ENCODE measurements at regions not wholly inside any gene's neighbourhood (a gene's known extent, or its start where the extent isn't known, plus 50 kb on each side); places are given as distances from the start of the nearest gene placed in this dataset.

GRCh38 chr9:108012886-108013665, 523.5 kb upstream of the KLF4 start (continued):
- TF ChIP-seq FOXA1 (IDR thresholded peaks at IDR 0.05) (no peak), HNF4A (conservative IDR thresholded peaks at IDR 0.05) (no peak), MAX (IDR thresholded peaks at IDR 0.05) (no peak)

- no peaks in the 10 kb centered on the region for H3K9me3 ChIP-seq (ENCODE audit: control insufficient read depth in 4 of 4, low read length in 3 of 4)
- no peak overlapping the region for H3K9ac ChIP-seq (ENCODE audit: low read depth in 1 of 2, low read length in 2 of 2)
- H3K4me3 ChIP-seq (ENCODE audit: low read depth in 1 of 3, low read length in 3 of 3) = no peak overlapping the region
- TF ChIP-seq FOXA2 (IDR thresholded peaks at IDR 0.05) (no peak), GABPA (IDR thresholded peaks at IDR 0.05 in 1 of 2, conservative IDR thresholded peaks at IDR 0.05 in 1 of 2) (no peak), ATF3 (IDR thresholded peaks at IDR 0.05) (no peak), HNF4G (IDR thresholded peaks at IDR 0.05) (no peak), RXRA (IDR thresholded peaks at IDR 0.05) (no peak), CTCF (IDR thresholded peaks at IDR 0.05; ENCODE audit: low read depth, low read length, missing input control) (no peak), MAX (IDR thresholded peaks at IDR 0.05) (no peak), REST (IDR thresholded peaks at IDR 0.05) (no peak)
- no peaks in the 10 kb centered on the region for H3K36me3 ChIP-seq (ENCODE audit: control insufficient read depth in 4 of 4, insufficient read depth in 3 of 4, low read depth in 1 of 4, low read length in 3 of 4)
- WGBS = 87% methylated on average over 4 of the region's 4 CpGs
- no peak overlapping the region for H3K27ac ChIP-seq (ENCODE audit: low read depth in 1 of 2, low read length in 2 of 2)
- no peak for DNase-seq (ENCODE audit: low spot score)
- H3K27me3 ChIP-seq (ENCODE audit: control insufficient read depth in 4 of 4, insufficient read depth in 4 of 4, low read length in 3 of 4) = no peaks in the 10 kb centered on the region
- H3K4me1 ChIP-seq (ENCODE audit: control insufficient read depth in 4 of 4, insufficient read depth in 4 of 4, low read length in 3 of 4) = no peaks in the 10 kb centered on the region
These were observed 522.8 kb upstream of the KLF4 start for GRCh38 chr9:108012405-108012804.

GRCh38 chr9:108003526-108003925, 514.0 kb upstream of the KLF4 start:
- Histone ChIP-seq H3K27me3 (ENCODE audit: control insufficient read depth in 4 of 4, insufficient read depth in 4 of 4, low read length in 3 of 4) (no peaks in the 10 kb centered on the region), H3K4me3 (ENCODE audit: low read depth in 1 of 3, low read length in 3 of 3) (no peak overlapping the region), H3K27ac (ENCODE audit: low read depth in 1 of 2, low read length in 2 of 2) (no peak overlapping the region), H3K4me1 (ENCODE audit: control insufficient read depth in 4 of 4, insufficient read depth in 4 of 4, low read length in 3 of 4) (no peaks in the 10 kb centered on the region), H3K9ac (ENCODE audit: low read depth in 1 of 2, low read length in 2 of 2) (no peak overlapping the region), H3K9me3 (ENCODE audit: control insufficient read depth in 4 of 4, low read length in 3 of 4) (no peaks in the 10 kb centered on the region), H3K36me3 (ENCODE audit: control insufficient read depth in 4 of 4, insufficient read depth in 3 of 4, low read depth in 1 of 4, low read length in 3 of 4) (no peaks in the 10 kb centered on the region)
- DNase-seq (ENCODE audit: low spot score) = no peak
- no peak for TF ChIP-seq EGR1 (IDR thresholded peaks at IDR 0.05; ENCODE audit: low read depth in 2 of 2)
- WGBS = 80% methylated on average over 5 of the region's 5 CpGs
